Activated effector memory CD4-positive, alpha-beta T cell treated with anti-CD3 and anti-CD28 coated beads, Interleukin-2, amount 50 U/mL, for 16 hours (primary cell): ENCODE measurements at regions not wholly inside any gene's neighbourhood (a gene's known extent, or its start where the extent isn't known, plus 50 kb on each side); places are given as distances from the start of the nearest gene placed in this dataset.

Experiments
- DNase-seq: peaks from one replicate; pipeline ENCODE4 v3.0.0-alpha.2; 2020

- no peak for DNase-seq
Observed at GRCh38 chr11:127567237-127567932, 566.8 kb upstream of the KIRREL3 start.

GRCh38 chr11:127564810-127565209 lies 564.2 kb upstream of the KIRREL3 start:
- DNase-seq = no peak

GRCh38 chr11:127559978-127560377 lies 559.4 kb upstream of the KIRREL3 start:
- DNase-seq = no peak

GRCh38 chr11:127552446-127552845 lies 551.9 kb upstream of the KIRREL3 start:
- DNase-seq = no peak

GRCh38 chr11:127531167-127531566 lies 530.6 kb upstream of the KIRREL3 start:
- no peak for DNase-seq

- DNase-seq = no peak
Observed at GRCh38 chr11:127528297-127528696, 527.7 kb upstream of the KIRREL3 start.

- DNase-seq = no peak
Observed at GRCh38 chr11:127524618-127525017, 524.0 kb upstream of the KIRREL3 start.

GRCh38 chr11:127521413-127521812 lies 520.8 kb upstream of the KIRREL3 start:
- no peak for DNase-seq

- no peak for DNase-seq
Observed at GRCh38 chr11:127507851-127508250, 507.3 kb upstream of the KIRREL3 start.

- DNase-seq = no peak
Observed at GRCh38 chr11:127506647-127507046, 506.1 kb upstream of the KIRREL3 start.

- no peak for DNase-seq
Observed at GRCh38 chr11:127506126-127506525, 505.6 kb upstream of the KIRREL3 start.

GRCh38 chr11:127496165-127496564 lies 495.6 kb upstream of the KIRREL3 start:
- no peak for DNase-seq

- no peak for DNase-seq
Observed at GRCh38 chr11:127493330-127494022, 492.9 kb upstream of the KIRREL3 start.

GRCh38 chr11:127492029-127492428 lies 491.5 kb upstream of the KIRREL3 start:
- DNase-seq = no peak

- DNase-seq = no peak
Observed at GRCh38 chr11:127491589-127491988, 491.0 kb upstream of the KIRREL3 start.

- no peak for DNase-seq
Observed at GRCh38 chr11:127490896-127491295, 490.3 kb upstream of the KIRREL3 start.

GRCh38 chr11:127485541-127485940 lies 485.0 kb upstream of the KIRREL3 start:
- DNase-seq = no peak

GRCh38 chr11:127481391-127481790 lies 480.8 kb upstream of the KIRREL3 start:
- no peak for DNase-seq

GRCh38 chr11:127478826-127479225 lies 478.3 kb upstream of the KIRREL3 start:
- no peak for DNase-seq

GRCh38 chr11:127474766-127475165 lies 474.2 kb upstream of the KIRREL3 start:
- DNase-seq = no peak

- DNase-seq = no peak
Observed at GRCh38 chr11:127472505-127472904, 471.9 kb upstream of the KIRREL3 start.

GRCh38 chr11:127471662-127472061 lies 471.1 kb upstream of the KIRREL3 start:
- no peak for DNase-seq

- DNase-seq = no peak
Observed at GRCh38 chr11:127470306-127470884, 469.8 kb upstream of the KIRREL3 start.

GRCh38 chr11:127464325-127464724 lies 463.8 kb upstream of the KIRREL3 start:
- DNase-seq = no peak

GRCh38 chr11:127462065-127462344 lies 461.4 kb upstream of the KIRREL3 start:
- no peak for DNase-seq
